Right lobe of liver (tissue), 4 donors: ENCODE measurements at regions not wholly inside any gene's neighbourhood (a gene's known extent, or its start where the extent isn't known, plus 50 kb on each side); places are given as distances from the start of the nearest gene placed in this dataset.

Experiments used
- POLR2A ChIP-seq: fragments of 450-650 bp; IDR thresholded peaks from one replicate; pipeline ENCODE4 v1.6.1; 2017; ENCODE audit warnings: antibody characterized with exemption, mild to moderate bottlenecking
- TF ChIP-seq, protein P1 (sequence below), 4 donors: fragments of 200-600 bp in 3 of 4; fragments of 450-650 bp in 1 of 4; IDR thresholded peaks; one replicate each; pipeline versions ENCODE4 v1.5.1 to v1.8.0; 2016 to 2022; ENCODE audit warnings: antibody characterized with exemption in 4 of 4, mild to moderate bottlenecking in 2 of 4
- donor health status: DM: no; HTN: no; CAD: no.
- donor health status: DM: no; HTN: no; CAD: no.
- donor health status: DM: no; HTN: yes; CAD: no.

DNA sequence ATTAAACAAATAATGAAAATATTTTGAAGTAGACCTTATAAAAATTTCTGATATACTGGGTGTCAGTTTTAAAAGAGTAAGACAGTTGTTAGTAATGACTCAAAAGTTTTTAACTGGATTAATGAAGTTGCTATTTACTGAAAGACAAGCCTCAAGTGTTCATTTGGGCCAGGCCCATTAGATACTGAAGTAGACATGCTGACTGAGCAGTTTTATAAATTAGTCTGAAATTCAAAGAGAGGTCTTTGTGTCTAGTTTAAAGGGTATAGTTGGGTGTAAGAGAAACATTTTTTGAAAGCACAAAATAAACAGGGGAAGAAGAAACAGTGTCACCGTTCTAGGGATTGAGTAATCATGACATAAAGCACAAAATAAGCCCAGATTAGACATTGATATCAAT is 1577.2 kb downstream of the AMY1C start:
- TF ChIP-seq, protein P1, sequence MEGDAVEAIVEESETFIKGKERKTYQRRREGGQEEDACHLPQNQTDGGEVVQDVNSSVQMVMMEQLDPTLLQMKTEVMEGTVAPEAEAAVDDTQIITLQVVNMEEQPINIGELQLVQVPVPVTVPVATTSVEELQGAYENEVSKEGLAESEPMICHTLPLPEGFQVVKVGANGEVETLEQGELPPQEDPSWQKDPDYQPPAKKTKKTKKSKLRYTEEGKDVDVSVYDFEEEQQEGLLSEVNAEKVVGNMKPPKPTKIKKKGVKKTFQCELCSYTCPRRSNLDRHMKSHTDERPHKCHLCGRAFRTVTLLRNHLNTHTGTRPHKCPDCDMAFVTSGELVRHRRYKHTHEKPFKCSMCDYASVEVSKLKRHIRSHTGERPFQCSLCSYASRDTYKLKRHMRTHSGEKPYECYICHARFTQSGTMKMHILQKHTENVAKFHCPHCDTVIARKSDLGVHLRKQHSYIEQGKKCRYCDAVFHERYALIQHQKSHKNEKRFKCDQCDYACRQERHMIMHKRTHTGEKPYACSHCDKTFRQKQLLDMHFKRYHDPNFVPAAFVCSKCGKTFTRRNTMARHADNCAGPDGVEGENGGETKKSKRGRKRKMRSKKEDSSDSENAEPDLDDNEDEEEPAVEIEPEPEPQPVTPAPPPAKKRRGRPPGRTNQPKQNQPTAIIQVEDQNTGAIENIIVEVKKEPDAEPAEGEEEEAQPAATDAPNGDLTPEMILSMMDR (IDR thresholded peaks at IDR 0.05), result no peak
- TF ChIP-seq POLR2A, result no peak
